PC-3 (cell line): ENCODE measurements at regions not wholly inside any gene's neighbourhood (a gene's known extent, or its start where the extent isn't known, plus 50 kb on each side); places are given as distances from the start of the nearest gene placed in this dataset.

ENCODE experiments used
- ATAC-seq: fragments of 200-7000 bp; cut with Tn5 transposase; 2 replicates; pipeline ENCODE4 v1.9.1; 2020; ENCODE audit warnings: mild to moderate bottlenecking, moderate library complexity
- BruUV-seq: library from RNA; stranded (reverse); fragments of 400-500 nt; replicated peaks from 2 replicates; lab custom pipeline; 2021; lab: Mats Ljungman, UMichigan
- CTCF ChIA-PET: fragments of 300-600 bp; sonication (Branson Sonifier 250); formaldehyde crosslinking; loops from one replicate; lab custom pipeline; 2022; ENCODE audit warnings: antibody characterized with exemption; lab: Charles Lee
- POLR2A ChIA-PET: fragments of 300-600 bp; sonication (Branson Sonifier 250); formaldehyde crosslinking; loops from one replicate; lab custom pipeline; 2022; ENCODE audit warnings: antibody characterized with exemption; ENCODE audit not compliant: unreplicated experiment; lab: Charles Lee
- DNase-seq: peaks from one replicate; pipeline ENCODE4 v3.0.0-alpha.2; 2015
- H2AFZ ChIP-seq: fragments of 300-600 bp; sonication (generic); 2 replicates; pipeline ENCODE4 v1.6.0; 2016; ENCODE audit warnings: antibody characterized with exemption, low read length
- H3F3A ChIP-seq: fragments of 300-600 bp; sonication (generic); one replicate; pipeline ENCODE4 v1.6.0; 2017; ENCODE audit warnings: antibody characterized with exemption, low read length, control low read depth, mild to moderate bottlenecking; ENCODE audit not compliant: unreplicated experiment
- H3K27ac ChIP-seq: fragments of 300-600 bp; sonication (generic); 2 replicates; pipeline ENCODE4 v1.5.1; 2016; ENCODE audit warnings: mild to moderate bottlenecking, low read length
- H3K27me3 ChIP-seq: fragments of 300-600 bp; sonication (generic); 2 replicates; pipeline ENCODE4 v1.6.1; 2016; ENCODE audit warnings: low read length, mixed read lengths
- H3K36me3 ChIP-seq: fragments of 300-600 bp; sonication (generic); 2 replicates; pipeline ENCODE4 v1.6.1; 2016; ENCODE audit warnings: low read depth, mixed run types, low read length, mixed read lengths
- H3K4me1 ChIP-seq: fragments of 300-600 bp; sonication (generic); 2 replicates; pipeline ENCODE4 v1.5.1; 2016; ENCODE audit warnings: low read length; ENCODE audit not compliant: insufficient read depth
- H3K4me2 ChIP-seq: fragments of 300-600 bp; sonication (generic); 2 replicates; pipeline ENCODE4 v1.6.0; 2016; ENCODE audit warnings: low read length
- H3K4me3 ChIP-seq: fragments of 300-600 bp; sonication (generic); 2 replicates; pipeline ENCODE4 v1.5.1; 2016; ENCODE audit warnings: mild to moderate bottlenecking, low read length, mixed read lengths
- H3K79me2 ChIP-seq: fragments of 300-600 bp; sonication (generic); 2 replicates; pipeline ENCODE4 v1.6.1; 2017; ENCODE audit warnings: low read length, mixed read lengths
- H3K9ac ChIP-seq: fragments of 300-600 bp; sonication (generic); 2 replicates; pipeline ENCODE4 v1.6.0; 2016; ENCODE audit warnings: mild to moderate bottlenecking, low read length
- H3K9me2 ChIP-seq: fragments of 300-600 bp; sonication (generic); replicated peaks from 2 replicates; pipeline ENCODE4 v1.6.1; 2016; ENCODE audit warnings: mixed run types, low read length, mixed read lengths
- H3K9me3 ChIP-seq: fragments of 300-600 bp; sonication (generic); 2 replicates; pipeline ENCODE4 v1.6.1; 2016; ENCODE audit warnings: low read length, mixed read lengths
- H4K20me1 ChIP-seq: fragments of 300-600 bp; sonication (generic); 2 replicates; pipeline ENCODE4 v1.6.1; 2016; ENCODE audit warnings: low read length, mixed read lengths
- EZH2 ChIP-seq: fragments of 300-600 bp; sonication (generic); IDR thresholded peaks from one replicate; pipeline ENCODE4 v1.6.1; 2017; ENCODE audit warnings: antibody characterized with exemption, mild to moderate bottlenecking, low read length; ENCODE audit not compliant: unreplicated experiment
- EZH2phosphoT487 ChIP-seq: fragments of 300-600 bp; sonication (generic); IDR thresholded peaks from 2 replicates; pipeline ENCODE4 v1.6.1; 2018; ENCODE audit warnings: mild to moderate bottlenecking, antibody characterized with exemption, low read length, borderline replicate concordance
- intact Hi-C: fragments of 100-400 bp; cut with micrococcal nuclease; formaldehyde crosslinking; loops from 2 replicates; pipeline ENCODE4 v1.9.0; 2023
- TF ChIP-seq, protein P1 (sequence below): fragments of 300-600 bp; sonication (generic); conservative IDR thresholded peaks from 2 replicates; pipeline ENCODE4 v1.5.1; 2017; ENCODE audit warnings: antibody characterized with exemption, low read depth, mild to moderate bottlenecking, low read length

DNA sequence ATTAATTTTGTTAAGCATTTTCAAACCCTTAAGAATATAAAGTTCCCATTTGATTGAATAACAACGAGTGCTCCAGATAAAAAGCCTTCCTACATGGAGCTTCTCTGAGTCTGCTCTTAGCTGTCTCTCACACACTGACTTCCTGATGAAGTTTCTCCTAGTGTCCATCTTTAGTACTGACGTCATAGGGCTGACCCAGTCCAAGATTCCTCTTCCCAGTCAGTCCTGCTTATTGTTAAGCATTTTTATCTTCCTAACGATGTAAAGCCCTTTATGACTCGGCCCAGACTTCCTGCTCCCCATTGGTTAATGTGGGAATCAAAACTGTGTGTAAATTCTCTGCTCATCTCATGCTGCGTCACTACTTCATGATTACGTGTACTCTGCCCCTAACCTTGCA lies 398.8 kb downstream of the TFEC start:
- POLR2A ChIA-PET = no interaction called here
- H3K27me3 ChIP-seq = no peaks in the 10 kb centered on the region
- CTCF ChIA-PET = no interaction called here
- ATAC-seq = no peak
- H3K27ac ChIP-seq = no peak overlapping the region
- no peaks in the 10 kb centered on the region for H3K9me3 ChIP-seq
- TF ChIP-seq EZH2phosphoT487 (no peak), EZH2 (no peak)
- TF ChIP-seq, protein P1, sequence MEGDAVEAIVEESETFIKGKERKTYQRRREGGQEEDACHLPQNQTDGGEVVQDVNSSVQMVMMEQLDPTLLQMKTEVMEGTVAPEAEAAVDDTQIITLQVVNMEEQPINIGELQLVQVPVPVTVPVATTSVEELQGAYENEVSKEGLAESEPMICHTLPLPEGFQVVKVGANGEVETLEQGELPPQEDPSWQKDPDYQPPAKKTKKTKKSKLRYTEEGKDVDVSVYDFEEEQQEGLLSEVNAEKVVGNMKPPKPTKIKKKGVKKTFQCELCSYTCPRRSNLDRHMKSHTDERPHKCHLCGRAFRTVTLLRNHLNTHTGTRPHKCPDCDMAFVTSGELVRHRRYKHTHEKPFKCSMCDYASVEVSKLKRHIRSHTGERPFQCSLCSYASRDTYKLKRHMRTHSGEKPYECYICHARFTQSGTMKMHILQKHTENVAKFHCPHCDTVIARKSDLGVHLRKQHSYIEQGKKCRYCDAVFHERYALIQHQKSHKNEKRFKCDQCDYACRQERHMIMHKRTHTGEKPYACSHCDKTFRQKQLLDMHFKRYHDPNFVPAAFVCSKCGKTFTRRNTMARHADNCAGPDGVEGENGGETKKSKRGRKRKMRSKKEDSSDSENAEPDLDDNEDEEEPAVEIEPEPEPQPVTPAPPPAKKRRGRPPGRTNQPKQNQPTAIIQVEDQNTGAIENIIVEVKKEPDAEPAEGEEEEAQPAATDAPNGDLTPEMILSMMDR = 0 out of 2 replicates have a peak, but pooled peaks have one; percentile 8
- H4K20me1 ChIP-seq = no peaks in the 10 kb centered on the region
- no peak for DNase-seq
- no peaks in the 10 kb centered on the region for H3K79me2 ChIP-seq
- no peaks in the 10 kb centered on the region for H3F3A ChIP-seq
- no peak overlapping the region for H2AFZ ChIP-seq
- H3K4me2 ChIP-seq = no peak overlapping the region
- intact Hi-C loops = no loop called here
- no peak overlapping the region for H3K4me3 ChIP-seq
- no peaks in the 10 kb centered on the region for H3K9me2 ChIP-seq
- no TSS peak for BruUV-seq
- peaks cover 11% of the 10 kb centered on the region for H3K4me1 ChIP-seq
- H3K9ac ChIP-seq = no peak overlapping the region
- H3K36me3 ChIP-seq = no peaks in the 10 kb centered on the region

DNA sequence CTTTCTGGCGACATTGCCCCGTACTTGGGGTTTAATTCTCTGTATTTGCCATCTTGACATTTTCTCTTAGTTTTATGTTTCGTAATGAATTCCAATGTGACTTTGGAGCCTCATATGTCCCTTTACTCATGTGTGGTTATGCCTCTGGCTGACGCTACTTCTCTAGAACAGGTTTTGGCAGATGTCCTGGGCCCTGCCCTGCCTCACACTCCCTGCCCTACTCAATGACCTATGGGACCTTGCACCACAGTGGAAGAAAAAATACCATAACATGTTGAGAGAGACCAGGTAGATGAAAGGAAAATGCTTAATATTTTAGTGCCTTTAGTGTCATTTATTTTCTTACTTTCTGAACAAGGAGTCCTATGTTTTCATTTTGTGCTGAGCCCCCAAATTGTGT lies 400.5 kb downstream of the TFEC start:
- no peak for ATAC-seq
- no peaks in the 10 kb centered on the region for H3K9me3 ChIP-seq
- no peak overlapping the region for H3K9ac ChIP-seq
- no peak overlapping the region for H3K4me3 ChIP-seq
- TF ChIP-seq, protein P1 = no peak
- TF ChIP-seq EZH2 (no peak), EZH2phosphoT487 (no peak)
- H3K27me3 ChIP-seq = no peaks in the 10 kb centered on the region
- no peak overlapping the region for H3K4me2 ChIP-seq
- DNase-seq = no peak
- CTCF ChIA-PET = no interaction called here
- POLR2A ChIA-PET = no interaction called here
- no peak overlapping the region for H3K27ac ChIP-seq
- intact Hi-C loops = no loop called here
- no peaks in the 10 kb centered on the region for H3F3A ChIP-seq
- BruUV-seq = no TSS peak
- no peaks in the 10 kb centered on the region for H3K9me2 ChIP-seq
- no peak overlapping the region for H2AFZ ChIP-seq
- H3K79me2 ChIP-seq = no peaks in the 10 kb centered on the region
- H3K4me1 ChIP-seq = peaks cover 5% of the 10 kb centered on the region
- no peaks in the 10 kb centered on the region for H4K20me1 ChIP-seq
- no peaks in the 10 kb centered on the region for H3K36me3 ChIP-seq

DNA sequence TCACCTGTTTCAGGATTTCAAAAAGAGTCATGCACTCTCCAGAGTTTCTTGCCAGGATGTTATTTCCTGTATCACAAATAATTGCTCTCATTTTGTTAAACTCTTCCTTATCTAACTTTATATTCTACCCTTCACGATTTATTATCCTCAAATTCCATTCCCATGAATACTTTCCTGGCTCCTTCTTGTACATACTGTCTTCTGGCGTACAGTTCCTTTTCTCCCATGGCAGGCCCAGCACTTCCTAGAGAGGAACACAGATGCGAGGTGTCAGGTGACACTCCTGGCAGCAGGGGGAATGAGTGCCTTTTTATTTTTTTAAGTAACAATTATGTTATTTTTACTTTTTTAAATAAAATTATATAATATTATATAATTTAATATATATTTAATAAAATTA lies 411.9 kb downstream of the TFEC start:
- H3K36me3 ChIP-seq = no peaks in the 10 kb centered on the region
- POLR2A ChIA-PET = no interaction called here
- no peaks in the 10 kb centered on the region for H3K9me2 ChIP-seq
- H3K4me2 ChIP-seq = peak overlapping the region; percentile 19; the same call in 1 of the 2 replicates
- H3F3A ChIP-seq = no peaks in the 10 kb centered on the region
- H3K4me1 ChIP-seq = peaks cover 15% of the 10 kb centered on the region
- no peak overlapping the region for H3K27ac ChIP-seq
- ATAC-seq = peak; percentile 92
- no TSS peak for BruUV-seq
- TF ChIP-seq EZH2 (no peak), EZH2phosphoT487 (no peak)
- TF ChIP-seq, protein P1 = no peak
- CTCF ChIA-PET = no interaction called here
- no peaks in the 10 kb centered on the region for H4K20me1 ChIP-seq
- no peaks in the 10 kb centered on the region for H3K27me3 ChIP-seq
- peak; percentile 60 for DNase-seq
- H3K79me2 ChIP-seq = no peaks in the 10 kb centered on the region
- H3K9me3 ChIP-seq = no peaks in the 10 kb centered on the region
- no peak overlapping the region for H3K4me3 ChIP-seq
- no peak overlapping the region for H3K9ac ChIP-seq
- intact Hi-C loops = loop anchor here (1.0 kb wide), 1 partner anchor 72 kb away; no protein-coding TSS in a partner anchor
- no peak overlapping the region for H2AFZ ChIP-seq
